H9 (cell line): ENCODE measurements at regions not wholly inside any gene's neighbourhood (a gene's known extent, or its start where the extent isn't known, plus 50 kb on each side); places are given as distances from the start of the nearest gene placed in this dataset.

Experiments
- DNase-seq: peaks from one replicate; pipeline ENCODE4 v3.0.0-alpha.2; 2017
- H2AFZ ChIP-seq: one replicate; pipeline ENCODE4 v1.6.1; 2013; ENCODE audit warnings: mild to moderate bottlenecking, low read length, control low read depth, moderate library complexity
- H2AK5ac ChIP-seq: 2 replicates; pipeline ENCODE4 v1.6.1; 2013; ENCODE audit warnings: low read length, control low read depth, mixed read lengths; ENCODE audit not compliant: insufficient read length
- H2BK120ac ChIP-seq: one replicate; pipeline ENCODE4 v1.6.1; 2013; ENCODE audit warnings: low read depth, mild to moderate bottlenecking, low read length, control low read depth, inconsistent platforms; ENCODE audit not compliant: poor library complexity, severe bottlenecking
- H2BK12ac ChIP-seq: 2 replicates; pipeline ENCODE4 v1.6.1; 2013; ENCODE audit warnings: low read length, control low read depth, mixed read lengths, low read depth; ENCODE audit not compliant: insufficient read length
- H2BK15ac ChIP-seq: 2 replicates; pipeline ENCODE4 v1.6.1; 2013; ENCODE audit warnings: low read depth, low read length, control low read depth
- H2BK20ac ChIP-seq: one replicate; pipeline ENCODE4 v1.6.1; 2013; ENCODE audit warnings: low read depth, mild to moderate bottlenecking, low read length, control low read depth, inconsistent platforms; ENCODE audit not compliant: poor library complexity, severe bottlenecking
- H2BK5ac ChIP-seq: 2 replicates; pipeline ENCODE4 v1.6.1; 2013; ENCODE audit warnings: low read length, control low read depth, mixed read lengths; ENCODE audit not compliant: insufficient read length
- H3K14ac ChIP-seq: 2 replicates; pipeline ENCODE4 v1.6.1; 2013; ENCODE audit warnings: low read length, control low read depth; ENCODE audit not compliant: insufficient read depth
- H3K18ac ChIP-seq: 2 replicates; pipeline ENCODE4 v1.6.1; 2013; ENCODE audit warnings: low read depth, mild to moderate bottlenecking, mixed read lengths, low read length, control low read depth; ENCODE audit not compliant: insufficient read length
- H3K23ac ChIP-seq: 2 replicates; pipeline ENCODE4 v1.6.1; 2013; ENCODE audit warnings: low read length, control low read depth, mixed read lengths, low read depth; ENCODE audit not compliant: insufficient read length
- H3K23me2 ChIP-seq: 2 replicates; pipeline ENCODE4 v1.6.1; 2013; ENCODE audit warnings: low read depth, mild to moderate bottlenecking, mixed read lengths, low read length, control low read depth; ENCODE audit not compliant: insufficient read length, poor library complexity, severe bottlenecking
- H3K27ac ChIP-seq: 2 replicates; pipeline ENCODE4 v1.5.1; 2013; ENCODE audit warnings: low read length, control low read depth, mixed read lengths, low read depth; ENCODE audit not compliant: insufficient read length
- H3K27me3 ChIP-seq: 2 replicates; pipeline ENCODE4 v1.6.1; 2013; ENCODE audit warnings: low read length, control low read depth, inconsistent platforms; ENCODE audit not compliant: insufficient read depth
- H3K4ac ChIP-seq: 2 replicates; pipeline ENCODE4 v1.6.1; 2013; ENCODE audit warnings: low read depth, mild to moderate bottlenecking, control low read depth, inconsistent platforms, low read length, moderate library complexity
- H3K4me1 ChIP-seq: 2 replicates; pipeline ENCODE4 v1.6.1; 2013; ENCODE audit warnings: low read length, control low read depth, inconsistent platforms; ENCODE audit not compliant: insufficient read depth
- H3K4me2 ChIP-seq: 2 replicates; pipeline ENCODE4 v1.6.1; 2013; ENCODE audit warnings: low read length, control low read depth, mixed read lengths; ENCODE audit not compliant: insufficient read length, insufficient read depth
- H3K56ac ChIP-seq: 2 replicates; pipeline ENCODE4 v1.6.1; 2013; ENCODE audit warnings: low read depth, mild to moderate bottlenecking, mixed read lengths, low read length, control low read depth; ENCODE audit not compliant: insufficient read length
- H3K79me1 ChIP-seq: 2 replicates; pipeline ENCODE4 v1.6.1; 2013; ENCODE audit warnings: low read depth, mild to moderate bottlenecking, moderate library complexity, low read length, control low read depth, inconsistent platforms; ENCODE audit not compliant: insufficient read depth, poor library complexity, severe bottlenecking
- H3K79me2 ChIP-seq: 2 replicates; pipeline ENCODE4 v1.6.1; 2013; ENCODE audit warnings: low read length, control low read depth, inconsistent platforms; ENCODE audit not compliant: insufficient read depth
- H3K9ac ChIP-seq: 2 replicates; pipeline ENCODE4 v1.6.1; 2013; ENCODE audit warnings: low read length, control low read depth, mixed read lengths; ENCODE audit not compliant: insufficient read length; ENCODE audit errors: extremely low read depth
- H3K9me3 ChIP-seq: one replicate; pipeline ENCODE4 v1.6.1; 2013; ENCODE audit warnings: low read depth, low read length, inconsistent platforms; ENCODE audit not compliant: control insufficient read depth
- H3T11ph ChIP-seq: one replicate; pipeline ENCODE4 v1.6.1; 2013; ENCODE audit warnings: mild to moderate bottlenecking, low read length, control low read depth, inconsistent platforms
- H4K20me1 ChIP-seq: one replicate; pipeline ENCODE4 v1.6.1; 2013; ENCODE audit not compliant: control insufficient read depth, insufficient read length, insufficient read depth
- H4K5ac ChIP-seq: 2 replicates; pipeline ENCODE4 v1.6.1; 2013; ENCODE audit warnings: low read depth, mild to moderate bottlenecking, mixed read lengths, low read length, control low read depth; ENCODE audit not compliant: insufficient read length
- H4K8ac ChIP-seq: replicated peaks from 2 replicates; pipeline ENCODE4 v1.6.1; 2013; ENCODE audit warnings: low read length, control low read depth, mixed read lengths, low read depth; ENCODE audit not compliant: insufficient read length
- H4K91ac ChIP-seq: 2 replicates; pipeline ENCODE4 v1.6.1; 2013; ENCODE audit warnings: low read depth, mild to moderate bottlenecking, moderate library complexity, mixed read lengths, low read length, control low read depth; ENCODE audit not compliant: insufficient read length
- H3K27ac Mint-ChIP-seq, 3 experiments: 2 replicates in 2 of 3; 3 replicates in 1 of 3; pipeline ENCODE4 v1.8.0; 2020 to 2021; ENCODE audit warnings: mixed read lengths in 3 of 3, mild to moderate bottlenecking in 1 of 3, moderate library complexity in 1 of 3
- H3K27me3 Mint-ChIP-seq: 2 replicates; pipeline ENCODE4 v1.8.0; 2021; ENCODE audit warnings: low read depth, mild to moderate bottlenecking, moderate library complexity, mixed read lengths
- H3K36me3 Mint-ChIP-seq, 3 experiments: 2 replicates in 2 of 3; 3 replicates in 1 of 3; pipeline ENCODE4 v1.8.0; 2020 to 2021; ENCODE audit warnings: low read depth in 3 of 3, mixed read lengths in 3 of 3; ENCODE audit not compliant: insufficient read depth in 1 of 3
- H3K4me1 Mint-ChIP-seq, 2 experiments: 2 replicates each; pipeline ENCODE4 v1.8.0; 2020; ENCODE audit warnings: mixed read lengths in 2 of 2
- H3K4me3 Mint-ChIP-seq, 2 experiments: 2 replicates in 1 of 2; 3 replicates in 1 of 2; pipeline ENCODE4 v1.8.0; 2020 to 2021; ENCODE audit warnings: mild to moderate bottlenecking in 2 of 2, mixed read lengths in 2 of 2, moderate library complexity in 1 of 2
- H3K9me3 Mint-ChIP-seq, 2 experiments: 2 replicates in 1 of 2; 3 replicates in 1 of 2; pipeline ENCODE4 v1.8.0; 2020; ENCODE audit warnings: mild to moderate bottlenecking in 2 of 2, mixed read lengths in 2 of 2, moderate library complexity in 1 of 2
- WGBS: extraction: QIAGEN DNeasy Blood & Tissue Kit; methylation state at CpG from one replicate; pipeline ENCODE4 v1.1.7; 2013; ENCODE audit warnings: missing lambda C conversion rate, low lambda C conversion rate, mixed read lengths; ENCODE audit not compliant: insufficient read length; ENCODE audit errors: extremely low coverage; 5-methylcytosine and 5-hydroxymethylcytosine counted together
- TF ChIP-seq, protein P1 (sequence below): fragments of 200-600 bp; sonication (generic); conservative IDR thresholded peaks from 3 replicates; pipeline ENCODE4 v1.8.0; 2021; ENCODE audit warnings: antibody characterized with exemption, mild to moderate bottlenecking

DNA sequence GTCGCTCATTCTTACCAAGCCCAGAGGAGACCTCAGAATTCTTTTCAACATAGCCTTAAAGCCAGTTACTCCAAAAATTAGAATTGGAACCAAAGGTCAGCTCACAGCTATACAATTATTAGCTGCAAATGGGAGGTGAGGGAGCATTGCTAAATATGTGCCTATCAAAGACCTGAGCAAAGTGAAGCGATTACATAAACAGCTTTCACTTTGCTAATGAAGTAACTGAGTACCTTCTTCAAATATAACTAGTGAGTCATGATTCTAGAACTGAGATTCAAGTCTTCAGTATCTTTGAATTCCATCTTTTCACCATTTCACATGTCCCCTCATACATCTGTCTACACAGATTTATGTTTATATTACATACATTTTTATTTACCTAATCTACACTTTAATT is 122.6 kb downstream of the P2RY1 start:
- no CpG with 5 or more reads among the region's 2 CpGs for WGBS

More for the DNA sequence above, 122.6 kb downstream of the P2RY1 start:
- no peak overlapping the region for H3K4ac ChIP-seq
- Mint-ChIP-seq H3K27me3 (no peaks in the 10 kb centered on the region), H3K4me1 (no peaks in the 10 kb centered on the region), H3K36me3 (no peaks in the 10 kb centered on the region), H3K4me3 (no peak overlapping the region), H3K27ac (no peak overlapping the region), H3K9me3 (peaks cover 0 to 1% of the 10 kb centered on the region in 2 experiments; a peak in 1 of 5 replicates)
- no peak overlapping the region for H4K5ac ChIP-seq
- H4K8ac ChIP-seq: no peak overlapping the region
- no peak overlapping the region for H3K27ac ChIP-seq
- TF ChIP-seq, protein P1, sequence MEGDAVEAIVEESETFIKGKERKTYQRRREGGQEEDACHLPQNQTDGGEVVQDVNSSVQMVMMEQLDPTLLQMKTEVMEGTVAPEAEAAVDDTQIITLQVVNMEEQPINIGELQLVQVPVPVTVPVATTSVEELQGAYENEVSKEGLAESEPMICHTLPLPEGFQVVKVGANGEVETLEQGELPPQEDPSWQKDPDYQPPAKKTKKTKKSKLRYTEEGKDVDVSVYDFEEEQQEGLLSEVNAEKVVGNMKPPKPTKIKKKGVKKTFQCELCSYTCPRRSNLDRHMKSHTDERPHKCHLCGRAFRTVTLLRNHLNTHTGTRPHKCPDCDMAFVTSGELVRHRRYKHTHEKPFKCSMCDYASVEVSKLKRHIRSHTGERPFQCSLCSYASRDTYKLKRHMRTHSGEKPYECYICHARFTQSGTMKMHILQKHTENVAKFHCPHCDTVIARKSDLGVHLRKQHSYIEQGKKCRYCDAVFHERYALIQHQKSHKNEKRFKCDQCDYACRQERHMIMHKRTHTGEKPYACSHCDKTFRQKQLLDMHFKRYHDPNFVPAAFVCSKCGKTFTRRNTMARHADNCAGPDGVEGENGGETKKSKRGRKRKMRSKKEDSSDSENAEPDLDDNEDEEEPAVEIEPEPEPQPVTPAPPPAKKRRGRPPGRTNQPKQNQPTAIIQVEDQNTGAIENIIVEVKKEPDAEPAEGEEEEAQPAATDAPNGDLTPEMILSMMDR: no peak
- H3K4me1 ChIP-seq: no peaks in the 10 kb centered on the region
- H3K23ac ChIP-seq: no peak overlapping the region
- no peaks in the 10 kb centered on the region for H3K23me2 ChIP-seq
- no peak overlapping the region for H3K4me2 ChIP-seq
- H3K14ac ChIP-seq: no peak overlapping the region
- no peaks in the 10 kb centered on the region for H3K79me2 ChIP-seq
- H3T11ph ChIP-seq: no peak overlapping the region
- no peaks in the 10 kb centered on the region for H3K79me1 ChIP-seq
- no peak overlapping the region for H2BK120ac ChIP-seq
- H4K91ac ChIP-seq: no peak overlapping the region
- H4K20me1 ChIP-seq: no peaks in the 10 kb centered on the region
- no peak overlapping the region for H2BK15ac ChIP-seq
- no peak overlapping the region for H3K9ac ChIP-seq
- H2AFZ ChIP-seq: no peak overlapping the region
- H3K18ac ChIP-seq: no peak overlapping the region
- DNase-seq: no peak
- no peak overlapping the region for H3K56ac ChIP-seq
- no peak overlapping the region for H2AK5ac ChIP-seq
- no peak overlapping the region for H2BK12ac ChIP-seq
- H2BK5ac ChIP-seq: no peak overlapping the region
- H3K9me3 ChIP-seq: no peaks in the 10 kb centered on the region
- H3K27me3 ChIP-seq: no peaks in the 10 kb centered on the region
- no peak overlapping the region for H2BK20ac ChIP-seq
